ENCODE measurements at regions not wholly inside any gene's neighbourhood (a gene's known extent, or its start where the extent isn't known, plus 50 kb on each side); places are given as distances from the start of the nearest gene placed in this dataset.
A peak's percentile ranks its signal among the peaks of the same experiment; 100 is the strongest.
"Not testable (repeated sequence)": the region's sequence is repeated elsewhere in the genome, so short reads cannot be mapped to it uniquely, and the experiment has no call there.

DNA sequence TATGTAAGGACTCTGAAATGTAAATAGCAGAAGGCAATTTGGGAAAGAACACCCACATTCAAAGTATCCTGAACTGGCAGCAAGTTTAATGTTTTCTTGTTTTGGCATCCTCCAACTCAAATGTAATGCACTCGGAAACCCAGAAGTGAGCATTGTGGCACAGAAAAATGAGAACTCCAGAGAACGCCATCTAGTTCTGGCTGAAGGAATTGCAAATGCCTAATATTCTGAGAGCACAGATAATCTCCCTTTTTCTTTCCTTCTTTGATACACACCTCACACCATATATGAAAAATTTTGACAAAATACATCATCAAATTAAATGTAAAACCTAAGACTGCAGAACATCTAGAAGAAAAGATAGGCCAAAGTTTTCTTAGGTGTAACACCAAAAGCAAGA is 52.1 kb downstream of the PWWP3B start:
- no peak for ATAC-seq

DNA sequence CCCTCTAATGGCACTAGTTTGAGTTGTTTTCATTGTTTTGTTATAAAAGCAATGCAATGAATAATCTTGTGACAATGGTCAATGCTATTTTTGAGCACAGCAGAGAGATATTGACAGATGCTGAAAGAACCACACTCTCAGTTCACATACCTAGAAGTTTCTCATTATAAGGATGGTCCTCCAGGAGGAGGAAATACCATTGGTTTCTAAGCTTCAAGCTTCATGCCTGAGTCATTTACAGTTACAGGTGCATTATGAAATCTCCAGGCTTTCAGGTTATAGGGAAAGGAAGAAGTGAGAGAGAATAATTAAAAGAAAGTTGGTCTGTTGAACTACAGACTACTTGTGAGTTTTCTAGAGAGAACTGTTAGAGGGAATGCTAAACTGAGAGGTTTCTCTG is 75.3 kb downstream of the PWWP3B start:
- ATAC-seq = no peak

DNA sequence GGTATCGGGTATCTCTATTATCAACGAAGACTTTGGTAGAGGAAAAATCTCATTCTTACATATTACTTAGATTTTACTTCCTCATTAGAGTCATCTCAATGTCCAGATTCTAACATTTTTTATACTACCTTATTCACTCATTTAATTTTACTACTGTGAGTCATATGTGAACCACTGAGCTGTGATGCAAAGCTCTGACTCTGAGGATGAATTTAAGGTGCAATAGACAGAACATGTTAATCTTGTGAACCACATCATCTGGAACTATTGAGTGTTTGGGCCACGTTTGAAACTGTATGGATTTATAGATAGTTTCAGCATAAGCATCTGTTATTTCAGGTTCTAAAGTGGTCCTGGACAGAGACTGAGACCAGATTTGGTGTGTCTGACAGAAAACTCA is 78.4 kb downstream of the PWWP3B start:
- ATAC-seq = no peak

DNA sequence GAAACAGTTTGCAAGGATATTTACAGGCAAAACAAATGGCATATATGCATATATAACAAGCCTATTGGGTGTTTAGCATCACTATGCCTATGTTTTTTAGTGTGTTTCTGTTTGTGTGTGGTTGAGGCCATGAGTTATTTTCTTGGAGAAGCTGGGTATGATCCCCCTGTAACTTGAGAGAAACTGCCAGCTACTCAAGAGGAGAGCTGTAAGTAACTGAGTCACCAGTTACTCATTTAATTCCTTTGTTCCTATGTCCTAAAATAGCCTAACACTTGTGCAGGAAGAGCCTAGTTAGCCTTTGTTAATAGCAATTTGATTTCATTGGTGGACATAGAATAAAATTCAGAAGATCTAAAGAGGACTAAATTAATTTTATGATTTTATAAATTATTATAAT is 79.1 kb downstream of the PWWP3B start:
- ATAC-seq = no peak

DNA sequence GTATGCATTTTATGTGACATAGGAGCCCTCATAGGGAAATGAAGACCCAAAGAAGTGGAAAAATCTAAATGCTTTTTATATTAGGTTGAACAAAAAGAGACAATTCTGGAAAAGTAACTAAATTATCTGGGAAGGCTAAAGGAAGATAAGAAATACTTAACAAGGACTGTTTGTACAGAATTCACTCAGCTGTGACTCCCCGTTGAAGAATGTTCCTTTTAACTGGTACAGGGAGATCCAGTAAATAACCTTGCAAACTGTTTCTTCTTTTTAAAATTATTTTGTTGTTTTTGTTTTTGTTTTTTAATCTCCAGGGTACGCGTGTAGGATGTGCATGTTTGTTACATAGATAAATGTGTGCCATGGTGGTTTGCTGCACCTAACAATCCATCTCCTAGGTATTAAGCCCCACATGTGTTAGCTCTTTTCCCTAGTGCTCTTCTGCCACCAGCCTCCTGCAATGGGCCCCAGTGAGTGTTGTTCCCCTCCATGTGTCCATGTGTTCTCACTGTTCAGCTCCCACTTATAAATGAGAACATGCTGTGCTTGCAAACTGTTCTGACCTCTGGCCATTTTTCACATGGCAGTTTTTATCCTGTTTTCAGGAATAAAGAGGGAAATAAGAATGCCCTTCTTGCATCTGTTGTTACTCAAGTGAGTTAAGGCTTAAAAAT is 81.7 kb downstream of the PWWP3B start:
- ATAC-seq = no peak

DNA sequence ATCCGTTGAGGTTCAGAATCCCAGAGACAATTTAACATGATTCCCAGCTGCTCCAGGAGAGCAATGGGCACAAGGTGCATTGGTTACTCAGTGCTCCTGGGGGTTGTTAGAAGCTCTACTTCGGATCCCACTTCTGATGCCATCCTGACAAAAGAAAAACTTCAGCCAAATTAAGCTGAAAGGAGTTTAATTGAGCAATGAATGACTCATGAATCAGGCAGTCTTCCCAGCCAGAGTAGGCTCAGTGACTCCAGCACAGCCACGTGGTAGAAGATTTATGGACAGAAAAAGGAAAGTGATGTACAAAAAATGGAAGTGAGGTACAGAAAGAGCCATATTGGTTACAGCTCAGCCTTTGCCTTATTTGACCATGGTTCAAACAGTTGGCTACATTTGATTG is 95.7 kb downstream of the PWWP3B start:
- peak; percentile 28 for ATAC-seq

DNA sequence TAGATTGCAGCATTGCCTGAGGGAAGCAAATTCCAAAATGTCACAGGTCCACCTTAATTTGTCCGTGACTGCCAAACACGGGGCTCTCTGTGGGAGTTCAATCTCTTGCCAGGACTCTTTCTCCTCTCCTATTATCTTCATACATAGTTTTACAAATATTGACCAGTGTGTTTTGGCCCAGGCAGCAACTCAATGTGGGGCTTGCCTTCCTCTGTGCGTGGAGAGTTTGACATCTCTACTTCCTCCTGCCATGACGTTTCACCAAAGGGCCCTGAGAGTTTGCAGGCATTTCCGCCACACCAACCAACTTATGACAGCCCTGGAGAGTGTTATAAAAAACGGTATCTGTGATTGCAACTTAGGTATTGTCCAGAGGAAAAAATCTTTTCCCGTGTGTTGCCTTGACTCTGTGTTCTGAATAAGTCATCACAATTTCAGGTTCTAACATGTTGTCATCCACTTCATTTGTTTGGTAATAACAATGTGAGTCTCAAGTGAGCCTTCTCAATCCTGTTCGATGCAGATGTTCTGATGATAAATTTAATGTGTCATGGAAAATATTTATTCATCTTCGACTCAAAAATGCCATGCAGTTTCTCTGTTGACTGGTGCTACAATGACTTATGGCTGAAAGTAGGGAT is 106.0 kb downstream of the PWWP3B start:
- peak; percentile 47 for ATAC-seq

DNA sequence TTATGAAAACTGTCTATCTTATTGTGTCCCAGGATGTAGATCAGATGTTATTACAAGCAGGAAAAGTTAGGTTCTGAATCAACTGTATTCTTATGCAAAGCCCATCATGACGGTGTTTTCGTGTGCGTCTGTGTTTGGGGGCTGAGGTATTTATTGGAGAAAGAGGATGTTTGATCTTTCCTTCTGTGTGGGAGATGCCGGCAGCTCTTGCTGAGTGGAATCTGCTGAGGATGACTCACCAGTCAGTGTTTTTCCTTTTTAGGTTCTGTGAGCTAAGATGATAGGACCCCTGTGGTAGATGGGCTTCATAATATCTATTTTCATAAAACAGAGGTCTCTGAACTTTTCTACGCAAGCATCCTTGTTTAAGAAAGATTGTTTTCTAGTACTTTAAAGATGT is 107.1 kb downstream of the PWWP3B start:
- ATAC-seq = not testable (repeated sequence)

DNA sequence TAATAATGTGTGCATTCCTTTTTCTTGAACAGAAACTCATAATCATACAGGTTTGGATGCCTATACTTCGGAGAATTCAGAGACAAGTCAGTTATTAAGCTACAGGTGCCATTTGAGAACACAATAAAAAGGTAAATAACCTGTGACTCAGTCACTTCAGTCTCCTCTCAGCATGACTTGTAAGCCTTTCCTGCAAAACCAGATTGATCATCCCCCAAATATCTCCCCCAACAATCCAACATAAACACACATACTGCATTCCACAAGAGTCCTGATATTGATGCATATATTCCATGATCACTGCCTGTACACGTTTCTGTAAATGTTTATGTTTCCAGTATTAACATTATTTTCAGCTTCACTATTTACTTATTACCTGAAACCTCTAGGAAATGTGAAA is 110.8 kb downstream of the PWWP3B start:
- ATAC-seq = no peak

DNA sequence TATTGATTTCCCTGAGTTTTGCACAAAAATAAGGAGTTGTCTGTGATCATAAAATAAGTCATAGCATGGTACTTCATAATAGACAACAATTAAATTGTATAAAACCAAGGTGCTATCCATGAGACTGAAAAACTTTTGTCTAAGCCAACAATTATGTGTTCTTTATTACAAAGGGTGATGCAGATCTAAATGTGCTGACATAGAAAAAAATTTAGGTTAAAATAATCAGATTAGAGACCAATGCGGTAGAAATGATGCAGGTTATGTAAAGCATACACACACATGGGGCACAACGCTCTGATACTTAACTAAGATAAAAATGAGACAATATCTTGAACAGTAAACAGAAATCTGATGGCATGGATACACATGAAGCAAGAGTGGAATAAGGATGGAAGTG is 113.3 kb downstream of the PWWP3B start:
- ATAC-seq = no peak

DNA sequence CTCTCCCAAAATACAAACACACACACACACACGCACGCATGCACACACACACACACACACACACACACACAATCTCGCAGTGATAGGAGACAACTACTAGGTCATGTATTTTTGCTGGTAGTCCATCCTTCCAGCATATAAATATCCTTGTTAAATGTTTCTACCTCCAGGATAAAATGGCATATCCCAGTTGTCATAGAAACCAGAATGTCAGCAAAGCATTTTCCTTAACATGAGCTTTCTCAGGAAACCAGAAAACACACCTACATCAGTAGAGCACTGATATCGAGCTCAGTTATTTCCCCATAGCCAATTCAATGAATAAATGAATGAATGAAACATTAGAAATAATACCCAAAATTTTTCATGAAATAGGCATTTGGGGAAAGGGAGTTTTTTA is 115.7 kb downstream of the PWWP3B start:
- no peak for ATAC-seq

DNA sequence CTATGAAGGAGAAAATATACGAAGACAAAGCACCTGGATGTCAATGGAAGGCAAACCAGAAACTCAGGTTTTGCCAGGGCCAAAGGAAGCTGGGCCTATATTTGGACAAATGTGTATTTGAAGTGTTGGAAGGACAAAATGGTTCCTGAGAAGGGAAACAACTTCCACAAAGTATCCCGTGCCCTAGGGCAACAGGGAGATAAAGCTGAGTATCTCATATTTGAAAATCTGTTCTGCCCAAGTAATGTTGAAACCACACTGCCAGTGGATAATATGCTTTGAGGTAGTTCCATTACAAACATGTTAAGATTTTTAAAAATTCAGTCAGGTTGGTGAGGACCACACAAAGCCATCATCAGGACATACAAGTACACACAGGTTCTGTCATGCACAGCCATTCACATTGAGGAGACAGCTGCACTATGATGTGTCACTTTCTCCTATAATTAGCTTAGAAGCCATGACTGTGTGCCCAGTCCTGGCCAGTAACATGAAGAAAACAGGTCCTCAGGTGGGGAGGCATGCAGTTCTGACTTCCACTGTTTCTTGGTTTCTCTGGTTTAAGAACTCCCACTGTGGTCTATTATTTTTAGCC is 116.4 kb downstream of the PWWP3B start:
- ATAC-seq = no peak

DNA sequence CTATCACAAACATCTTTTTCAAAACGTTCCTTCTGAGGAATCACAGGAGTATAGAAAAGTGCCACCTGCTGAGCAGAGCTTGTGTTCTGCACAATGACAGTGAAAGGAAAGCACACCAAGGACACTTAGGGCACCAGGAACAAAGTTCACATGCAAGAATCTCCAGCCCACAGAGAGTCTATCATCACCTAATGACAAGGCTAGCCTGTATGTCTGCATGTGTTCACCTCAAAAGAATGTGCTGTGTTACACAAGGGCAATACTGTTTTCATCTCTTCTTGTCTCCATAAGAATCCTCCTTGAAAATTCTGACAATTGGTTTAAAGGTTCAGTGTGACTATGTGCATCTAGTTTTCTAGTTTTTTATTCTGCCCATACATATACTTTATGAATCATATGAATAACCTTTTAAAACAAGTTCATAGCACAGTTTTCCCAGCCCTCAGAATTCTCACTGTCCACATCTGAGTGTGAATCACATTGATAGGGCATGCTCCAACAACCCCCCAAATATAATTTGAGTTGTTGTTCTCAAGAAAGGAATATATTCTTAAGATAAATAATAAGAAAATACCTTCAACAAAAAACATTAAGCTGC is 118.0 kb downstream of the PWWP3B start:
- peak; percentile 36 for ATAC-seq

DNA sequence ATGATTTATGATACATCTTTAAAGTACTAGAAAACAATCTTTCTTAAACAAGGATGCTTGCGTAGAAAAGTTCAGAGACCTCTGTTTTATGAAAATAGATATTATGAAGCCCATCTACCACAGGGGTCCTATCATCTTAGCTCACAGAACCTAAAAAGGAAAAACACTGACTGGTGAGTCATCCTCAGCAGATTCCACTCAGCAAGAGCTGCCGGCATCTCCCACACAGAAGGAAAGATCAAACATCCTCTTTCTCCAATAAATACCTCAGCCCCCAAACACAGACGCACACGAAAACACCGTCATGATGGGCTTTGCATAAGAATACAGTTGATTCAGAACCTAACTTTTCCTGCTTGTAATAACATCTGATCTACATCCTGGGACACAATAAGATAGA is 122.7 kb downstream of the PWWP3B start:
- ATAC-seq = not testable (repeated sequence)

DNA sequence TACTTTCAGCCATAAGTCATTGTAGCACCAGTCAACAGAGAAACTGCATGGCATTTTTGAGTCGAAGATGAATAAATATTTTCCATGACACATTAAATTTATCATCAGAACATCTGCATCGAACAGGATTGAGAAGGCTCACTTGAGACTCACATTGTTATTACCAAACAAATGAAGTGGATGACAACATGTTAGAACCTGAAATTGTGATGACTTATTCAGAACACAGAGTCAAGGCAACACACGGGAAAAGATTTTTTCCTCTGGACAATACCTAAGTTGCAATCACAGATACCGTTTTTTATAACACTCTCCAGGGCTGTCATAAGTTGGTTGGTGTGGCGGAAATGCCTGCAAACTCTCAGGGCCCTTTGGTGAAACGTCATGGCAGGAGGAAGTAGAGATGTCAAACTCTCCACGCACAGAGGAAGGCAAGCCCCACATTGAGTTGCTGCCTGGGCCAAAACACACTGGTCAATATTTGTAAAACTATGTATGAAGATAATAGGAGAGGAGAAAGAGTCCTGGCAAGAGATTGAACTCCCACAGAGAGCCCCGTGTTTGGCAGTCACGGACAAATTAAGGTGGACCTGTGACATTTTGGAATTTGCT is 123.8 kb downstream of the PWWP3B start:
- ATAC-seq = peak; percentile 42

DNA sequence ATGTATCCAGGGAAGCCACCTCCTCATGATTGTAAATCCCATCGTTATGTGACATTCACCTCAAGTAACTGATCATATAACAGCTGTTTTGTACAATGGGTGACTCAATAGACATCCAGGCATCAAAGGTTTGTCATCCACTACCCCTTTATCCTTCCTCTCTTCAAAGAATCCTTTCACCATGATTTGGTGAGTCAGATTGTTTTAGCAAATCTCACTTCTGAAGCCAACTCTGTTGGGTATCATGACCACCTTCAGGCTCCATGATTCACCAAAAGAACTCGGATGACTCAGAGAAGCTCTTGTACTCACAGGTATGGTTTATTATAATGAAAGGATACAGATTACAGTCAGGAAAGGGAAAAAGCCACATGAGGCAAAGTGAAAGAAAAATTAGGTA is 132.1 kb downstream of the PWWP3B start:
- ATAC-seq = peak; percentile 81

DNA sequence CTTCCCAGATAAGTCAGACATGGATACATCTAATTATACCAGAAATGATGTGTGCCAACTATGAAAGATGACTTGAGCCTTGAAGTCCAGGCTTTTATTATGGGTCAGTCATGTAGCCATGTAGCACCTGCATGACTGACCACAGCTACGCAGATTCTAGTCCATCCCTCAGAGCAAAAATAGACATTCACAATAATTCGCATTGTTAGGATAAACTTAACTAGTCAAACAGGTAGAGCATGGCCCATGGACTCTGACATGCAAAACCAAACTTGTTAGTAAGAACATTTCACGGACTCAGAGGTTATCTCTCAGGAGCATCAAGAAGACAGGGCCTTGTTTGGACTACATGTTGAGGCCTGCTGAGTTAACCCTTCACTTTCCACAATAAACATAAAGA is 132.6 kb downstream of the PWWP3B start:
- ATAC-seq = no peak

DNA sequence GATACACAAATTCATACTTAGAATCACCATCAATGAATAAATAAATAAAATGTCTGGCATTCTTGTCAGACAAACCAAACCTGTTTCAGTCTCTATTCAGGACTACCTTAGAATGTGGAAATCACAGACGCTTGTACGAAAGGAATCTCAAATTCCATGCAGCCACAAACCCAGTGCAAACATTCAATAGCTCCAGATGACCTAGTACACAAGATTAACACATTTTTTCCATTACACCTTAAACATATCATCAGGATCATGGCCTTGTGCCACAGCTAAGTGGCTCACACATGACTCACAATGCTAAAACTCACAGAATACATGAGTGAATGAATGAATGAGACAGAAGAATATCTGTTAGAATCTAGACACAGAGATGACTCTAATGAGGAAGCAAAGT is 134.2 kb downstream of the PWWP3B start:
- peak; percentile 77 for ATAC-seq

DNA sequence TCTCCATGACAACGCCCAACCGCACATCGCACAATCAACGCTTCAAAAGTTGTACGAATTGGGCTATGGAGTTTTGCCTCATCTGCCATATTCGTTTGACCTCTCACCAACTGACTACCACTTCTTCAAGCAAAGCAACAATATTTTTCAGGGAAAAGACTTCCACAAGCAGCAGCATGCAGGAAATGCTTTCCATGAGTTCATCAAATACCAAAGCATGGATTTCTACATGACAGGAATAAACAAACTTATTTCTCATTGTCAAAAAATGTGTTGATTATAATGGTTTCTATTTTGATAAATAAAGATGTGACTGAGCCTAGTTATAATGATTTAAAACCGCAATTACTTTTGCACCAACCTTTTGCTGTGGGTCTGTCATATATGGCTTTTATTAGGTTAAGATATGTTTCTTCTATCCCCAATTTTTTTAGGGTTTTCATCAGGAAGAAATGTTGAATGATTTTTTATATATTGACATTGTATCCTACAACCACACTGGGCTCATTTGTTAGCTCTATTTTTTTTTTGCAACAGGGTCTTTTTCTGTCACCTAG is 138.4 kb downstream of the PWWP3B start:
- ATAC-seq = no peak

DNA sequence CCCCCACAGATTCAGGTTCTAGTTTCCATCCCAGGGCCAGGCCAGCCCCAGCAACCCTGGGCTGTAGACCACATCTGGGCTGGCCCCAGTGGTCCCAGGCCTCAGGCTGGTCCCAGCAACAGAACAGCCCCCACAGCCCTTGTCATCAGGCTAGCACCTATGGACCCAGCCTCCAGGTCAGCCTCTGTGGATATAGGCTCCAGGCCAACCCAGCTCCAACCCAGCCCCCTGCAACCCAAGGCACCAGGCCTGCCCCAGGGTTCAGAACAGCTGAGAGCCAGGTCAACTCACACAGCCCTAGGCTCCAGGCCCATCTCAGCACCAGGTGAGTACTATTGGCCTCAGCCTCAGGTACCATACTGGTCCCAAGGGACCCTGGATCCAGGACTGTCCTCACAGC is 155.3 kb downstream of the PWWP3B start:
- no peak for ATAC-seq

DNA sequence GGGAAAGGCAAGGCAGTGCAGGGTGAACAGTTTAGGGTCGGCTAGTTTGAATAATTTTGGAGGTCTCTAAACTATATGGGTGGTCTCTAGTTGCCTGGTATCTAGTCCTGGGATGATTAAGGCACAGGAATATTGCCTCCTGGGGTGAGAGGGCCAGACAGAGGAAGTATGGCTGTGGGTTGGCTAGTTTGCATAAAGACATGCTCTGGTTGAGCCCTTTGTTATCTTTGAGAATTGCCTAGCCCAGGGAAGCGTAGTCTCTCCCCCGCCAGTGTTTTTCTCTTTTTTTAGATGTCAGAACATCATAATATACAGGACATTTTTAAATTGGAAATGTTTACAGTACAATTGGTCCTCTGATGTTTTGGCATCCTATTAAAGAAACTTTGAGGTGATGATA is 163.5 kb downstream of the PWWP3B start:
- no peak for ATAC-seq

DNA sequence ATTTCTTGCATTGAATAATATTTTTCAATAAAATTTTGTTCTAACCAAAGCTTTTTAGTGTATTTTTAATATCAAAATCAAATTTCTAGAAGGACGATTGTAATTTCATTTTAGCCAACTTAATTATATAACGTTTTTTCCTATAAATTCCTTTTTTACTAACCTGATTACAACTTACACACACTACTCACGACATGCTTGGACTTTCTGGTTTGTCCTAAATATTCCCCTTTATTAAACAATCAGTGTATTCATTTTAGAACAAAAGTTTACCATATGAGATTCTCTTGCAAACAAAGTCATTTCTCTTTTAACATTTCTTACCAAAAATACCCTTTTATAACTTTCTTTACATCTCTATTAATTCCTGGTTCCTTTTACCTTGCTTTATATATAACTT is 173.7 kb downstream of the PWWP3B start:
- no peak for ATAC-seq

DNA sequence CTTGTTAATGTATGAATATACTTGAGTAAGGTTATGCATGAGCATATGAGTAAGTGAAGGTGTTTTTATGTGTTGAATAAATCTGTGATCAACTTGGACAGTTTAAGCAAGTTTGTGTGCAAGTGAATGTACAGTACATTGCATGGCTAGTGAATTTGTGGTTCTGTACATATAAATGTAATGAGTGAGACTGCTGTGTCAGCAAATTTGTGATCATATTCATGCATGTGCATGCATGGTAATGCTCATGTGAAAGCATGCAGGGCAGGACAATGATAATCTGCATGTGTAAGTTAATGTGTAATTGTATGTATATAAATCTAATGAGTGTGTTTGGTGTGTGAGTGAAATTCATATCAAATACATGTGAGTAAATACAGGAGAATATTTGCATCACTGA is 188.5 kb downstream of the PWWP3B start:
- ATAC-seq = no peak
